Body of pancreas (tissue), 4 donors: ENCODE measurements at regions not wholly inside any gene's neighbourhood (a gene's known extent, or its start where the extent isn't known, plus 50 kb on each side); places are given as distances from the start of the nearest gene placed in this dataset.
"Not testable (repeated sequence)": the region's sequence is repeated elsewhere in the genome, so short reads cannot be mapped to it uniquely, and the experiment has no call there.

Experiments
- ATAC-seq: fragments of 150-250 bp; one replicate; pipeline ENCODE4 v1.9.1; 2016
- DNase-seq, 4 donors: peaks; one replicate each; pipeline ENCODE4 v3.0.0-alpha.2; 2019
- H3K27ac ChIP-seq, 4 donors: fragments of 200-600 bp; sonication (generic); 1 replicate in 3 of 4; 2 replicates in 1 of 4; pipeline versions ENCODE4 v1.5.1 to v1.6.1; 2016 to 2019; ENCODE audit warnings: mild to moderate bottlenecking in 1 of 4, mixed read lengths in 1 of 4, moderate library complexity in 1 of 4
- H3K27me3 ChIP-seq, 2 donors: fragments of 200-600 bp; sonication (generic); one replicate each; pipeline ENCODE4 v1.6.0; 2016; ENCODE audit warnings: mild to moderate bottlenecking in 1 of 2
- H3K36me3 ChIP-seq, 2 donors: fragments of 200-600 bp; sonication (generic); replicated peaks in 1 of 2; 2 replicates each; pipeline ENCODE4 v1.5.1; 2016; ENCODE audit warnings: low read depth in 2 of 2; ENCODE audit not compliant: insufficient read depth in 1 of 2
- H3K4me1 ChIP-seq: fragments of 200-600 bp; sonication (generic); one replicate; pipeline ENCODE4 v1.6.0; 2016
- H3K4me3 ChIP-seq, 2 donors: fragments of 200-600 bp; sonication (generic); 1 replicate in 1 of 2; 2 replicates in 1 of 2; pipeline ENCODE4 v1.5.1; 2016 to 2019
- H3K9me3 ChIP-seq, 3 donors: fragments of 200-600 bp; sonication (generic); 1 replicate in 2 of 3; 2 replicates in 1 of 3; pipeline ENCODE4 v1.5.1; 2016
- CTCF ChIP-seq, 7 experiments: fragments of 450-650 bp in 4 of 7; fragments of 200-600 bp in 3 of 7; sonication (generic) in 3 of 7; IDR thresholded peaks; one replicate each; pipeline ENCODE4 v1.5.1; 2016 to 2019; ENCODE audit warnings: antibody characterized with exemption in 7 of 7
- POLR2A ChIP-seq, 3 donors: fragments of 450-650 bp; IDR thresholded peaks; one replicate each; pipeline ENCODE4 v1.6.1; 2016; ENCODE audit warnings: antibody characterized with exemption in 3 of 3, mild to moderate bottlenecking in 2 of 3
- WGBS, 2 donors: methylation state at CpG; one replicate each; pipeline ENCODE4 v1.1.5; 2017; 5-methylcytosine and 5-hydroxymethylcytosine counted together
- intact Hi-C: fragments of 100-400 bp; cut with DNase I; formaldehyde crosslinking; loops from one replicate; pipeline ENCODE4 v1.15.1; 2023

GRCh38 chr14:44606576-44606975, 99.5 kb upstream of the FSCB start:
- H3K36me3 ChIP-seq: no peaks in the 10 kb centered on the region
- intact Hi-C loops: no loop called here
- DNase-seq (no peak), ATAC-seq (no peak)
- H3K27ac ChIP-seq: no peak overlapping the region
- no peaks in the 10 kb centered on the region for H3K27me3 ChIP-seq
- H3K4me3 ChIP-seq: no peak overlapping the region
- TF ChIP-seq POLR2A (IDR thresholded peaks at IDR 0.05) (no peak), CTCF (IDR thresholded peaks at IDR 0.05) (no peak)
- 54 to 60% methylated on average over 3 of the region's 3 CpGs for WGBS, 2 donors
- no peaks in the 10 kb centered on the region for H3K9me3 ChIP-seq
- H3K4me1 ChIP-seq: no peaks in the 10 kb centered on the region

DNA sequence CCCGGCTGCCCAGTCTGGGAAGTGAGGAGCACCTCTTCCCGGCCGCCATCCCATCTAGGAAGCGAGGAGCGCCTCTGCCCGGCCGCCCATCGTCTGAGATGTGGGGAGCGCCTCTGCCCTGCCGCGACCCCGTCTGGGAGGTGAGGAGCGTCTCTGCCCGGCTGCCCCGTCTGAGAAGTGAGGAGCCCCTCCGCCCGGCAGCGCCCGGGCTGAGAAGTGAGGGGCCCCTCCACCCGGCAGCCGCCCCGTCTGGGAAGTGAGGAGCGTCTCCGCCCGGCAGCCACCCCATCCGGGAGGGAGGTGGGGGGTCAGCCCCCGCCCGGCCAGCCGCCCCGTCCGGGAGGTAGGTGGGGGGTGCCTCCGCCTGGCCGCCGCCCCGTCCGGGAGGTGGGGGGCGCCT, 94.2 kb upstream of the FSCB start:
- intact Hi-C loops, ATAC-seq, H3K27ac ChIP-seq, H3K36me3 ChIP-seq, H3K4me1 ChIP-seq, H3K4me3 ChIP-seq, DNase-seq, H3K27me3 ChIP-seq, H3K9me3 ChIP-seq: not testable (repeated sequence)
- 88 to 99% methylated on average over 13 to 19 of the region's 37 CpGs for WGBS, 2 donors

- H3K4me1 ChIP-seq: no peaks in the 10 kb centered on the region
- ATAC-seq (no peak), DNase-seq (no peak)
- no peak for TF ChIP-seq POLR2A (IDR thresholded peaks at IDR 0.05)
- TF ChIP-seq CTCF (IDR thresholded peaks at IDR 0.05): no peak
- H3K9me3 ChIP-seq: no peaks in the 10 kb centered on the region
- WGBS, 2 donors: 68 to 77% methylated on average over 3 of the region's 3 CpGs
- no peak overlapping the region for H3K4me3 ChIP-seq
- H3K27ac ChIP-seq: no peak overlapping the region
- no peaks in the 10 kb centered on the region for H3K27me3 ChIP-seq
- intact Hi-C loops: no loop called here
- no peaks in the 10 kb centered on the region for H3K36me3 ChIP-seq
Measured at GRCh38 chr14:44589180-44589579, 82.1 kb upstream of the FSCB start.

- Histone ChIP-seq H3K27ac (no peak overlapping the region), H3K4me1 (no peaks in the 10 kb centered on the region), H3K27me3 (no peaks in the 10 kb centered on the region), H3K4me3 (no peak overlapping the region), H3K9me3 (no peaks in the 10 kb centered on the region), H3K36me3 (no peaks in the 10 kb centered on the region)
- no peak for DNase-seq
- ATAC-seq: no peak
- TF ChIP-seq CTCF (IDR thresholded peaks at IDR 0.05) (no peak), POLR2A (IDR thresholded peaks at IDR 0.05) (no peak)
- intact Hi-C loops: no loop called here
Measured at GRCh38 chr14:44586910-44587309, 79.8 kb upstream of the FSCB start.

- intact Hi-C loops: no loop called here
- no peak for DNase-seq
- no peak for TF ChIP-seq CTCF (IDR thresholded peaks at IDR 0.05)
- no peak for TF ChIP-seq POLR2A (IDR thresholded peaks at IDR 0.05)
Measured at GRCh38 chr14:44576356-44576755, 69.3 kb upstream of the FSCB start.

More at GRCh38 chr14:44576356-44576755, 69.3 kb upstream of the FSCB start:
- H3K4me3 ChIP-seq: no peak overlapping the region
- H3K27ac ChIP-seq: no peak overlapping the region
- H3K36me3 ChIP-seq: no peaks in the 10 kb centered on the region
- no peak for ATAC-seq
- H3K27me3 ChIP-seq: no peaks in the 10 kb centered on the region
- no peaks in the 10 kb centered on the region for H3K4me1 ChIP-seq
- H3K9me3 ChIP-seq: no peaks in the 10 kb centered on the region
